ENCODE measurements at regions not wholly inside any gene's neighbourhood (a gene's known extent, or its start where the extent isn't known, plus 50 kb on each side); places are given as distances from the start of the nearest gene placed in this dataset.

GRCh38 chr1:90781534-90781933 lies 64.4 kb upstream of the BARHL2 start:
- DNase-seq (ENCODE audit: insufficient read length, low spot score) (no peak), FAIRE-seq (no peak)
- no peak for TF ChIP-seq CTCF (IDR thresholded peaks at IDR 0.05; ENCODE audit: insufficient read depth, missing control alignments)

- TF ChIP-seq CTCF (IDR thresholded peaks at IDR 0.05; ENCODE audit: insufficient read depth, missing control alignments), result no peak
- no peak for FAIRE-seq
- DNase-seq (ENCODE audit: insufficient read length, low spot score), result no peak
Observed at GRCh38 chr1:90780981-90781380, 63.9 kb upstream of the BARHL2 start.

- TF ChIP-seq CTCF (IDR thresholded peaks at IDR 0.05; ENCODE audit: insufficient read depth, missing control alignments), result no peak
- no peak for DNase-seq (ENCODE audit: insufficient read length, low spot score)
- FAIRE-seq, result no peak
Observed at GRCh38 chr1:90779573-90779972, 62.5 kb upstream of the BARHL2 start.

GRCh38 chr1:90778486-90778885 lies 61.4 kb upstream of the BARHL2 start:
- DNase-seq (ENCODE audit: insufficient read length, low spot score), result no peak
- TF ChIP-seq CTCF (IDR thresholded peaks at IDR 0.05; ENCODE audit: insufficient read depth, missing control alignments), result no peak
- no peak for FAIRE-seq

GRCh38 chr1:90773812-90774211 lies 56.7 kb upstream of the BARHL2 start:
- no peak for TF ChIP-seq CTCF (IDR thresholded peaks at IDR 0.05; ENCODE audit: insufficient read depth, missing control alignments)
- no peak for FAIRE-seq
- DNase-seq (ENCODE audit: insufficient read length, low spot score), result no peak

- TF ChIP-seq CTCF (IDR thresholded peaks at IDR 0.05; ENCODE audit: insufficient read depth, missing control alignments), result no peak
- no peak for DNase-seq (ENCODE audit: insufficient read length, low spot score)
- no peak for FAIRE-seq
Observed at GRCh38 chr1:90768826-90769225, 51.7 kb upstream of the BARHL2 start.

GRCh38 chr1:90768098-90768497 lies 51.0 kb upstream of the BARHL2 start:
- TF ChIP-seq CTCF (IDR thresholded peaks at IDR 0.05; ENCODE audit: insufficient read depth, missing control alignments), result no peak
- FAIRE-seq (no peak), DNase-seq (ENCODE audit: insufficient read length, low spot score) (no peak)

Measured in D721Med (cell line).